Bronchial epithelial cell (primary cell): ENCODE measurements at regions not wholly inside any gene's neighbourhood (a gene's known extent, or its start where the extent isn't known, plus 50 kb on each side); places are given as distances from the start of the nearest gene placed in this dataset.
A peak's percentile ranks its signal among the peaks of the same experiment; 100 is the strongest.
"Not testable (repeated sequence)": the region's sequence is repeated elsewhere in the genome, so short reads cannot be mapped to it uniquely, and the experiment has no call there.

ENCODE experiments used
- DNase-seq: peaks from one replicate; pipeline ENCODE4 v3.0.0-alpha.2; 2010; ENCODE audit warnings: low read depth
- FAIRE-seq: peaks from 2 replicates; lab custom pipeline; 2011; peaks lifted over from hg19 to GRCh38; lab: Jason Lieb, UNC
- H3K27me3 ChIP-seq: 2 replicates; pipeline ENCODE4 v1.5.1; 2011; ENCODE audit warnings: low read length; ENCODE audit not compliant: control insufficient read depth, insufficient read depth
- H3K36me3 ChIP-seq: 2 replicates; pipeline ENCODE4 v1.5.1; 2011; ENCODE audit warnings: low read length; ENCODE audit not compliant: control insufficient read depth, insufficient read depth
- H3K4me3 ChIP-seq: 2 replicates; pipeline ENCODE4 v1.5.1; 2011; ENCODE audit warnings: mild to moderate bottlenecking, low read depth, low read length, control low read depth
- CTCF ChIP-seq: IDR thresholded peaks from 2 replicates; pipeline ENCODE4 v1.5.1; 2011; ENCODE audit warnings: mild to moderate bottlenecking, moderate library complexity, low read length, control low read depth, inconsistent platforms; ENCODE audit not compliant: insufficient read depth, severe bottlenecking

- FAIRE-seq, result no peak
- H3K36me3 ChIP-seq, result no peaks in the 10 kb centered on the region
These were observed 97.5 kb downstream of the HNRNPD start for GRCh38 chr4:82276332-82276640.

GRCh38 chr4:82275431-82276331 lies 98.1 kb downstream of the HNRNPD start:
- TF ChIP-seq CTCF, result no peak
- Histone ChIP-seq H3K36me3 (no peaks in the 10 kb centered on the region), H3K4me3 (no peak overlapping the region), H3K27me3 (no peaks in the 10 kb centered on the region)
- DNase-seq (peak; percentile 16), FAIRE-seq (peak; percentile 23)

More at GRCh38 chr4:82276332-82276640, 97.5 kb downstream of the HNRNPD start:
- no peak for DNase-seq
- no peaks in the 10 kb centered on the region for H3K27me3 ChIP-seq
- TF ChIP-seq CTCF, result no peak
- no peak overlapping the region for H3K4me3 ChIP-seq

GRCh38 chr4:82274700-82275099 lies 99.1 kb downstream of the HNRNPD start:
- FAIRE-seq, DNase-seq, H3K4me3 ChIP-seq, H3K27me3 ChIP-seq, H3K36me3 ChIP-seq: not testable (repeated sequence)

GRCh38 chr4:82272523-82272922 lies 101.3 kb downstream of the HNRNPD start:
- DNase-seq, H3K4me3 ChIP-seq, H3K27me3 ChIP-seq, H3K36me3 ChIP-seq, FAIRE-seq: not testable (repeated sequence)

- H3K4me3 ChIP-seq, H3K36me3 ChIP-seq, H3K27me3 ChIP-seq: not testable (repeated sequence)
- DNase-seq, result peak; percentile 58
- peak; percentile 36 for FAIRE-seq
These were observed 101.8 kb downstream of the HNRNPD start for GRCh38 chr4:82271915-82272480.

GRCh38 chr4:82268826-82269193 lies 105.0 kb downstream of the HNRNPD start:
- FAIRE-seq (no peak), DNase-seq (no peak)
- Histone ChIP-seq H3K27me3 (no peaks in the 10 kb centered on the region), H3K4me3 (no peak overlapping the region), H3K36me3 (no peaks in the 10 kb centered on the region)
- no peak for TF ChIP-seq CTCF

GRCh38 chr4:82268050-82268825 lies 105.6 kb downstream of the HNRNPD start:
- DNase-seq, result peak; percentile 71
- FAIRE-seq, result no peak
- H3K27me3 ChIP-seq, result no peaks in the 10 kb centered on the region
- H3K36me3 ChIP-seq, result no peaks in the 10 kb centered on the region
- TF ChIP-seq CTCF, result peak; percentile 84
- H3K4me3 ChIP-seq, result no peak overlapping the region
